DMS153 treated with DMSO at 0.1 percent for 48 hours (cell line): ENCODE measurements at regions not wholly inside any gene's neighbourhood (a gene's known extent, or its start where the extent isn't known, plus 50 kb on each side); places are given as distances from the start of the nearest gene placed in this dataset.

ENCODE experiments used
- DNase-seq: peaks from one replicate; lab custom pipeline; 2025; ENCODE audit not compliant: unreplicated experiment; lab: John Stamatoyannopoulos, UW

GRCh38 chr4:175871774-175872405 is 59.8 kb upstream of the GPM6A start:
- no peak for DNase-seq

GRCh38 chr4:175873707-175874106 is 61.6 kb upstream of the GPM6A start:
- no peak for DNase-seq

DNA sequence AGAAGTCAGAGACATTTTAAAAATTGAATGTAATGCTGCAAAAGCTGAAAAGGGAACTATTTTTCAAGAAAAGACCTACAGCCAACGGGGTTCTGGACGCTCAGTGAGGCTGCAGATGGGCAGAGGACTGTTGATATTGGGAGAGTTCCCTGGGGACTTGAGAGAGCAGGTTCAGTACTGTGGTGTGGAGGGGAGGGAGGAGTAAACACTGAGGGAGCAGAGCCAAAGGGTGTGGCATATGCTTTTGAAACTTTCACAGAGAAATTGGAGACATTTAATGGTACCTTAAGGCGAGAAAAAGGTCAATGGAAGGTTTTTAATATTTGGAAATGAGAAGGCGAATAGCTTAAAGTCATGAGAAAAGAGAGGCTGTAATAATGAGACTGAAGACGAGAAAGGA is 62.2 kb upstream of the GPM6A start:
- no peak for DNase-seq

GRCh38 chr4:175875993-175876771 is 64.1 kb upstream of the GPM6A start:
- no peak for DNase-seq

DNA sequence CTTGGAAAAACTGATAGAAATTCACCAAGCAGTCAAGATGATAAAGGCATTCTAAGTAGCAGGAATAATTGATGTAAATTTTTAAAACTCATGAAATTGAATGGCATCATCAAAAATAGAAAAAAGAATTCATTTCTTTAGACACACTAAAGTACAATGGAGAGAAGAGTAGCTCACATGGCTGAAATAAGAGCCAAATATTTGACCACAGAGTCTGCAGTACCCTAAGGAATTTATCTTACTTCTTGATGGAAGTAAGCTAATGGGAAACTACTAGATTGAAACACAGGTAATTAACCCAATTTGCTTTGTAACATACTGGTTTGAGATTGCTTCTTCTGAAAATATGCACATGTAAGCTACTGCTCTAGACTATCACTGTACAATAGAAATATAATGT is 70.8 kb upstream of the GPM6A start:
- DNase-seq, result no peak

DNA sequence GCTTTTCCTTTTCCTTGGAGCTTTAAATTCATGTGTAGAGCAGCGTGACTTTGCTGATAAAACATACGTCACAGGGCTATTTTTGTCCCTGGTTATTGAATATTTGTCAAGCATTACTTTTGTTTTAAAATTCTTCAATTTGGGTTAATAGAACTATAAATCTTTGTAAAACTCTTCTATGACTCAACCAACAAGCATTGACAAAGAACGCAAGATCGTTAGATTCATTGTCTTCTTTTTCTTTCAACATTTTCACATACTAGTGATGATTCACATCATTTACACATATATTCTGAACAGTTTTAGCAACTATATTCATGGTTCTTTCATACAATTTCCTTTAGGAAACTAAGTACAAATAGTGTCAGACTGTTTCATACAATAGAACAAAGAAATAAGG is 72.0 kb upstream of the GPM6A start:
- DNase-seq, result no peak

GRCh38 chr4:175891231-175891630 is 79.2 kb upstream of the GPM6A start:
- no peak for DNase-seq

GRCh38 chr4:175891851-175892250 is 79.8 kb upstream of the GPM6A start:
- peak; percentile 3 for DNase-seq

DNA sequence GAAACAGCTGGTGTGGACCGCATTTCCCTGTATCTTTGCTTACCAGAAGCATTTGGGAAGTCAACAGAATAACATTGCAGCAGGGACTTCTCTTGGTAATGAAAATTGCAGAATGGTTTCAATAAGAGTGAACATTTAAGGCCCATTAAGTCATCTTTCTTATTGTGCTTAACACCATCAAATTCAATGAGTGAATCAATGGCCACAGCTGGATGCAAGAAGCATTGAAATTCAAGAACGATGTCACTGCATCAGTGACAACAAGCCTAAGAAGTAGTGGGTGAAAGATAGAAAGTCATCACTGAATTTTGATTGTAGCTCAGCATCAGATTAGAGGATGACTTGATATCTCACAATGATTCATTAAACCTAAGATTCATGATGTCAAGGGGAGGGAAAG is 93.9 kb upstream of the GPM6A start:
- DNase-seq, result no peak

GRCh38 chr4:175906384-175906783 is 94.3 kb upstream of the GPM6A start:
- DNase-seq, result no peak

GRCh38 chr4:175910700-175911099 is 98.6 kb upstream of the GPM6A start:
- no peak for DNase-seq

GRCh38 chr4:175916626-175917351 is 104.7 kb upstream of the GPM6A start:
- DNase-seq, result no peak

- DNase-seq, result no peak
These were observed 115.1 kb upstream of the GPM6A start for GRCh38 chr4:175927121-175927520.

DNA sequence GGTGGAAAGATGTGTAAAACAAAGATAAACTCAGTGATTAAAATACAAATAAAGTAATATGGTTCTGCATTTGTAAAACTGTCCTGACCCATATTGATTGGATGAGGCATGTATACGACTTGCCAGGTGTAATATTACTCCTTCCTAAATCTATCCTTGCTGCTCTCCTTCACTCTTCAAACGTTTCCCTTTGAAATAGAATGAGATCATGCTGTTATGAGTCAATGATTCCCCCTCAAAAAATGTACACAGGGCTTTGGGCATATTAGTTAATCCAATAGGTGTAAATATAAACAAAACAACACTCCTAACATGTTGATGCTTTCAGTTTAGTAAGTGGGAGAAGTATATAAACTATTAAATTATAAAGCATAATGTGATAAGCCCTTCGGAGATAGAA is 117.4 kb upstream of the GPM6A start:
- DNase-seq, result no peak

- no peak for DNase-seq
These were observed 117.9 kb upstream of the GPM6A start for GRCh38 chr4:175929932-175930331.

GRCh38 chr4:175930471-175930870 is 118.4 kb upstream of the GPM6A start:
- no peak for DNase-seq

DNA sequence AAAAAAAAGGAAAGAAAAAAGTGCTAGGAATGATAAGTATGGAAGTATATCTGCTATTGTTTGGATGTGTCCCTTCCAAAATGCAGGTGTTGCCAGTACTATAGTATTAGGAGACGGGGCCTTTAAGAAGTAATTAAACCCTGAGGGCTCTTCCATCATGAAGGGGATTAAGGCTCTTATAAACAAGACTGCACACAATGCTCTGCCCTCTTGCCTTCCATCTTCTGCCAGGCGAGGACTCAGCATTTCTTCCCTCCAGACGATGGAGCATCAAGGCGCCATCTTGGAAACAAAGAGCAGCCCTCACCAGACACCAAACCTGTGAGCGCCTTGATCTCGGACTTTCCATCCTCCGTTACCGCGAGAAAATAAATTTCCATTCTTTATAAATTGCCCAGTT is 120.1 kb upstream of the GPM6A start:
- no peak for DNase-seq

DNA sequence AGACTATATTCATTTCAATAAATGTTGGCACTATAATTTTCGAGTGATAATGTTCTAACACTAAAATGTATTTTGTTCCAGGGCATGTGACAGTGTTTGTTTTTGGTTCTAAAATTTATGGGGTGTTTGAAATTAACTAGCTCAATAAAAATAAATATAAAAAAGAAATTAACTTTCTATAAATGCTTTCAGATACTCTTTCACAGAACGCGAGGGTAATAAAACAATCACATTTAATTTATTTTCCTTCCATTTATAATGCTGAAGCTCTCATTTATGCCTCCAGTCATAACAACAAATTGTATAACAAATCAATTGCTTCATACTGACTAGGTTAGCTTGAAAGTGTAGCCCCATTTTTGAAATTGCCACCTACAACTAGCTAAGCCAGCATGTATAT is 122.4 kb upstream of the GPM6A start:
- no peak for DNase-seq

DNA sequence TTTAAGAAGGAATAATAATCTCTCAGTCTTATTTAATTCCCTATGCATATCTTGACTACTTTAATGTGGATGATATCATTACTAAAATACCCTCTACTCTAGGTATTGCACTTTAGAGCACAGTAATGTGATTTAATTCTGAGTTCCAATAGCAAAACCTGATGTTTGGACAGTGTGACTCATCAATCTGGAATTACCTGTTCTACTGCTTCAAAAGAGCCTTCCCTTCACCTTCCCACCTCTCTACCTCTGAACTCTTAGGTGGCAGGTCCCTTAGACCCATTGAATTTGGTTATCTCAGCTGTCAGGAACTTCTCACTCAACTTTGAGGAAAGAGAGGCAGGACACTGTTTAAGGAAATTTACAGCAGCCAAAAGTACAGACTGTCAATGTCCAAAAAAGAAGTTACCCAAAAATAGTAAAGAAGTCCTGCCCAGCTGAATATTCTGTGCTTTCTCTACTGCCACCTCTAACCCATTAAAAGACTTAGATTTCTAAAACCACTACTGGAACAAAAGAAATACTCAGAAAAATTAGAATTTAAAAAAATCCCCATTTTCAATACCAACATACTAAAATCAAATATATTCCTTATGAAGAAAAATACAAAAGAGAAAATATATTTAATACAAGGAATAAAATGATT is 123.1 kb upstream of the GPM6A start:
- DNase-seq, result no peak

- no peak for DNase-seq
These were observed 121.3 kb upstream of the WDR17 start for GRCh38 chr4:175944126-175944910.
